ENCODE measurements at regions not wholly inside any gene's neighbourhood (a gene's known extent, or its start where the extent isn't known, plus 50 kb on each side); places are given as distances from the start of the nearest gene placed in this dataset.

DNA sequence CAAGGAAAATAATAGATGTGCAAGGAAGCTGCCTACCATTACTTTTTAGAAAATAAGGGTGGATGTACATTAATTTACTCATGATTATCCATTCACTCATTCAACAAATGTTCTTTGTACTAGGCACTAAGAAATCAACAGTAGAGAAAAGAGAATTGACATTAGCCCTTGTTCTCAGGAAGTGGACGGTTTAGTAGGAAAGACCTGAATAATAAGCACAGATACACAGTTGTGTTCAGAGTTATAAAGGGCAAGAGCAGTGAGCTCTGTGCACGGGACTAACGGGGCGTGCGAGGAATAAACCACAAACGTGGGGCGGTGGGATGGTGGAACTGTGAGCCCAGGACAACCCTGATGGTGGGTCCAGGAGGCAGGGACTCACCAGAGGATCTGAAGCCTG lies 94.4 kb upstream of the MBOAT2 start:
- Histone ChIP-seq H3K4me2 (ENCODE audit: control insufficient read depth, insufficient read depth) (no peak overlapping the region), H4K20me1 (ENCODE audit: control insufficient read depth, insufficient read depth) (no peaks in the 10 kb centered on the region), H3K9me3 (replicated peaks; ENCODE audit: control insufficient read depth, insufficient read depth, low read length) (no peaks in the 10 kb centered on the region), H3K36me3 (ENCODE audit: control insufficient read depth in 2 of 2, insufficient read depth in 2 of 2, low read length in 1 of 2) (no peaks in the 10 kb centered on the region), H3K27ac (ENCODE audit: control insufficient read depth, insufficient read depth) (no peak overlapping the region), H3K9ac (ENCODE audit: control insufficient read depth, insufficient read depth, low read length) (no peak overlapping the region), H2AFZ (ENCODE audit: control insufficient read depth, low read depth, low read length) (0 out of 2 replicates have a peak overlapping the region, but pooled peaks have one; percentile 18), H3K4me1 (ENCODE audit: control insufficient read depth, insufficient read depth, low read length) (peaks cover 39% of the 10 kb centered on the region), H3K4me3 (no peak overlapping the region), H3K79me2 (ENCODE audit: control insufficient read depth, insufficient read depth, low read length) (no peaks in the 10 kb centered on the region), H3K27me3 (replicated peaks in 1 of 2; ENCODE audit: control insufficient read depth in 2 of 2, insufficient read depth in 2 of 2, low read length in 1 of 2) (no peaks in the 10 kb centered on the region)
- CTCF ChIA-PET, result interaction anchor here (0.7 kb wide), 1 partner anchor 112 kb away, joined by 3 read pairs; no protein-coding TSS in a partner anchor
- intact Hi-C loops (cut with micrococcal nuclease; ENCODE audit: unreplicated experiment), result no loop called here
- ATAC-seq, result no peak
- TF ChIP-seq IKZF1 (conservative IDR thresholded peaks at IDR 0.05), result no peak
- no peak for TF ChIP-seq E2F8 (IDR thresholded peaks at IDR 0.05; ENCODE audit: low read depth, partially characterized antibody)
- TF ChIP-seq ATF7 (IDR thresholded peaks at IDR 0.05; ENCODE audit: low read depth), result no peak
- no peak for TF ChIP-seq HCFC1 (IDR thresholded peaks at IDR 0.05; ENCODE audit: low read length)
- TF ChIP-seq, protein P1, sequence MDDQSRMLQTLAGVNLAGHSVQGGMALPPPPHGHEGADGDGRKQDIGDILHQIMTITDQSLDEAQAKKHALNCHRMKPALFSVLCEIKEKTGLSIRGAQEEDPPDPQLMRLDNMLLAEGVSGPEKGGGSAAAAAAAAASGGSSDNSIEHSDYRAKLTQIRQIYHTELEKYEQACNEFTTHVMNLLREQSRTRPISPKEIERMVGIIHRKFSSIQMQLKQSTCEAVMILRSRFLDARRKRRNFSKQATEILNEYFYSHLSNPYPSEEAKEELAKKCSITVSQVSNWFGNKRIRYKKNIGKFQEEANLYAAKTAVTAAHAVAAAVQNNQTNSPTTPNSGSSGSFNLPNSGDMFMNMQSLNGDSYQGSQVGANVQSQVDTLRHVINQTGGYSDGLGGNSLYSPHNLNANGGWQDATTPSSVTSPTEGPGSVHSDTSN (IDR thresholded peaks at IDR 0.05; ENCODE audit: insufficient replicate concordance, low read depth, low read length), result no peak
- no peak for TF ChIP-seq USF1 (IDR thresholded peaks at IDR 0.05; ENCODE audit: borderline replicate concordance, extremely low read length, insufficient read depth, low read depth, low read length)
- no peak for TF ChIP-seq ASH2L (IDR thresholded peaks at IDR 0.05; ENCODE audit: borderline replicate concordance, low read depth)
- no peak for TF ChIP-seq SREBF2 (IDR thresholded peaks at IDR 0.05; ENCODE audit: low read length)
- no peak for TF ChIP-seq BMI1 (IDR thresholded peaks at IDR 0.05; ENCODE audit: borderline replicate concordance)
- TF ChIP-seq ETV6 (conservative IDR thresholded peaks at IDR 0.05 in 1 of 2, IDR thresholded peaks at IDR 0.05 in 1 of 2; ENCODE audit: borderline replicate concordance in 1 of 2, low read depth in 1 of 2), result no peak
- TF ChIP-seq, protein P2, sequence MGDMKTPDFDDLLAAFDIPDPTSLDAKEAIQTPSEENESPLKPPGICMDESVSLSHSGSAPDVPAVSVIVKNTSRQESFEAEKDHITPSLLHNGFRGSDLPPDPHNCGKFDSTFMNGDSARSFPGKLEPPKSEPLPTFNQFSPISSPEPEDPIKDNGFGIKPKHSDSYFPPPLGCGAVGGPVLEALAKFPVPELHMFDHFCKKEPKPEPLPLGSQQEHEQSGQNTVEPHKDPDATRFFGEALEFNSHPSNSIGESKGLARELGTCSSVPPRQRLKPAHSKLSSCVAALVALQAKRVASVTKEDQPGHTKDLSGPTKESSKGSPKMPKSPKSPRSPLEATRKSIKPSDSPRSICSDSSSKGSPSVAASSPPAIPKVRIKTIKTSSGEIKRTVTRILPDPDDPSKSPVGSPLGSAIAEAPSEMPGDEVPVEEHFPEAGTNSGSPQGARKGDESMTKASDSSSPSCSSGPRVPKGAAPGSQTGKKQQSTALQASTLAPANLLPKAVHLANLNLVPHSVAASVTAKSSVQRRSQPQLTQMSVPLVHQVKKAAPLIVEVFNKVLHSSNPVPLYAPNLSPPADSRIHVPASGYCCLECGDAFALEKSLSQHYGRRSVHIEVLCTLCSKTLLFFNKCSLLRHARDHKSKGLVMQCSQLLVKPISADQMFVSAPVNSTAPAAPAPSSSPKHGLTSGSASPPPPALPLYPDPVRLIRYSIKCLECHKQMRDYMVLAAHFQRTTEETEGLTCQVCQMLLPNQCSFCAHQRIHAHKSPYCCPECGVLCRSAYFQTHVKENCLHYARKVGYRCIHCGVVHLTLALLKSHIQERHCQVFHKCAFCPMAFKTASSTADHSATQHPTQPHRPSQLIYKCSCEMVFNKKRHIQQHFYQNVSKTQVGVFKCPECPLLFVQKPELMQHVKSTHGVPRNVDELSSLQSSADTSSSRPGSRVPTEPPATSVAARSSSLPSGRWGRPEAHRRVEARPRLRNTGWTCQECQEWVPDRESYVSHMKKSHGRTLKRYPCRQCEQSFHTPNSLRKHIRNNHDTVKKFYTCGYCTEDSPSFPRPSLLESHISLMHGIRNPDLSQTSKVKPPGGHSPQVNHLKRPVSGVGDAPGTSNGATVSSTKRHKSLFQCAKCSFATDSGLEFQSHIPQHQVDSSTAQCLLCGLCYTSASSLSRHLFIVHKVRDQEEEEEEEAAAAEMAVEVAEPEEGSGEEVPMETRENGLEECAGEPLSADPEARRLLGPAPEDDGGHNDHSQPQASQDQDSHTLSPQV (IDR thresholded peaks at IDR 0.05), result no peak
- TF ChIP-seq TBL1XR1 (IDR thresholded peaks at IDR 0.05; ENCODE audit: low read depth, low read length), result no peak
- no peak for TF ChIP-seq POU2F2 (IDR thresholded peaks at IDR 0.05; ENCODE audit: borderline replicate concordance, low read depth, low read length)
- no peak for TF ChIP-seq WRNIP1 (IDR thresholded peaks at IDR 0.05; ENCODE audit: borderline replicate concordance, low read depth, low read length)
- no TSS peak for BruUV-seq (replicated peaks)
- in situ Hi-C loops (cut with MboI), result no loop called here
- SMC1A ChIA-PET (ENCODE audit: uncharacterized antibody, unreplicated experiment), result interaction anchor here (1.4 kb wide), 1 partner anchor 113 kb away, joined by 7 read pairs; no protein-coding TSS in a partner anchor
- 87% methylated on average over 7 of the region's 7 CpGs for WGBS (ENCODE audit: insufficient coverage, insufficient replicate concordance, low lambda C conversion rate, missing lambda C conversion rate)
- no peak for DNase-seq (ENCODE audit: low read depth, low spot score)
- RAD21 ChIA-PET (ENCODE audit: unreplicated experiment), result interaction anchor here (0.8 to 1.3 kb wide), 2 partner anchors 34 to 225 kb away, joined by 3 read pairs; no protein-coding TSS in a partner anchor
- POLR2A ChIA-PET, result no interaction called here
- no peak for FAIRE-seq
